ENCODE measurements at regions not wholly inside any gene's neighbourhood (a gene's known extent, or its start where the extent isn't known, plus 50 kb on each side); places are given as distances from the start of the nearest gene placed in this dataset.
A peak's percentile ranks its signal among the peaks of the same experiment; 100 is the strongest.
"Not testable (repeated sequence)": the region's sequence is repeated elsewhere in the genome, so short reads cannot be mapped to it uniquely, and the experiment has no call there.

DNA sequence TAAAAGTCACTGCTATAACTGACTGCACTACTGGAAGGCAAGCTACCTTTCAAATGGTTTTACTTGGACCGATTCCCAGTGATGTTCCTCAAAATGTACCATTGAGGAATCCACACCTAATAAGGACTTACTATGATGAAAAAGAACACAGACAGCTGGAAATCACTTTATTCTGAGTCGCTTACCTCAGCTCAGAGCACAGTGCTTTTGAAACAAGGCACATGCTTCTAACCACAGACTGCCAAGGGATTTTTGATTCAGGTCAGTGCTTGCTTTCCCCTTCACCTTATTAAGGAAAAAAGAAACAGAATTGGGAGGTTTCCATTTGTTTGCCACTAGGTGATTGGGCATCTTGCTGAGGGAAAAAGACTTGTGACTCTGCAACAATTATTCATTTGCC, 707.5 kb upstream of the FSHR start:
- no peak for DNase-seq

DNA sequence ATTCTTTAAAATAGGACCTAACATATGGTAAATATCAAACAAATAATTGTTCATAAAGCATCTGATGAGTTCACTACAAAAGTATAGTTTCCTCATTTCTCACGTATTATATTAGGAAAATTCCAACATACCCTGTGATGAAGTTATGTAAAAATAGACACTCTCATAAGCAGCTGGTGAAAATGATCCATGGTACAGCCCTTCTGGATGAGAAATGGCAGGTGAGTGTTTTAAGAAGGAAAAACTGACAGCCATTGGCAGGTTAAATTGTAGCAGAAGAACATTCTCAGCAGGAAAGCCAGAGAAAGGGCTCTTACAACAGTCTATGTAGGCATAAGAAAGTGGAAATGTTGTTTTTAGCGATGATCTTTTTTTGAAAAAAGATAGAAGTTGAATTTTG, 706.5 kb upstream of the FSHR start:
- DNase-seq = no peak

- no peak for DNase-seq
Measured at GRCh38 chr2:49860170-49860569, 705.9 kb upstream of the FSHR start.

- DNase-seq = no peak
Measured at GRCh38 chr2:49858657-49859056, 704.3 kb upstream of the FSHR start.

DNA sequence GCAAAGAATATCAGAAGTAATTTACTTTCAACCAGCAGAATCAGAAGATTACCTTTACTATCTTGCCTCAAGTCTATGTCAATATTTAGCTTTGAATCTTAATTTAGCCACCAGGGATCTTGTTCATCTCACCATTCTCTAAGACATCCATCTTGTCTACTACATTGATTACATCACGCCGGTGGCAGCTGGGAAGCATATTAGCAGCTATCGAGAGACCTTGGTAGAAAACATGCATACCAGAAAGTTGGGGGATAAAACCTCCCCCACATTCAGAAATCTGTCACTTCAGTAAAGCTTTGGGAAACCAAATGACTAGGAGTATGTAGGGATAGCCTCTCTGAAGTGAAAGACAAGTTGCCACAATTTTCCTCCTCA, 703.8 kb upstream of the FSHR start:
- no peak for DNase-seq

- no peak for DNase-seq
Measured at GRCh38 chr2:49857371-49858112, 703.2 kb upstream of the FSHR start.

- no peak for DNase-seq
Measured at GRCh38 chr2:49845671-49846070, 691.4 kb upstream of the FSHR start.

DNA sequence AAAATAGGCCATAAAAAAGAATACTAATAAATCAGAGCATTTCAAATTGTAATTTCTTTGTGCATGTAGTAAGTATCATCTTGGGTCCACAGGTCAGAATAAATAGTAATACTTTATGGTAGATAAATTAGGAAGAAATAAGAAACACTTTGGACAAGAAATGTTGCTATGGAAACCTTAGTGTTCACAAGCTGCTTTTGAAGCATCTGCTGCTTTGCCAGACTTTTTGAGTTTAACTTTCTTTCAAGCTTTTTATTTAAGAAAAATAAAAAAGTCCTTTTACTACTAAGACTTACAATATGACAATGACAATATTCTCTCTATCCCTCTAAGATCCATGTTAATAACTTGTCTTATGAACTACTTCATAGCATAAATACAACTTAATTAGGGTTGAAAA, 690.7 kb upstream of the FSHR start:
- no peak for DNase-seq

DNA sequence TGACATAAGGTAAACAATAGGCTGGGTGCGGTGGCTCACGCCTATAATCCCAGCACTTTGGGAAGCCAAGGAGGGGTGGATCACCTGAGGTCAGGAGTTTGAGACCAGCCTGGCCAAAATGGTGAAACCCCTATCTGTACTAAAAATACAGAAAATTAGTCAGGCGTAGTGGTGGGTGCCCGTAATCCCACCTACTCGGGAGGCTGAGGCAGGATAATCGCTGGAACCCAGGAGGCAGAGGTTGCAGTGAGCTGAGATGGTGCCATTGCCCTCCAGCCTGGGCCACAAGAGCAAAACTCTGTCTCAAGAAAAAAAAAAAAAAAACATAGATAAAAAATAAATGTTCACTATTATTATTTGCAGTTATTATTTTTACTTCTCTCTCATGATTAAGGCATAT, 689.8 kb upstream of the FSHR start:
- DNase-seq = not testable (repeated sequence)

DNA sequence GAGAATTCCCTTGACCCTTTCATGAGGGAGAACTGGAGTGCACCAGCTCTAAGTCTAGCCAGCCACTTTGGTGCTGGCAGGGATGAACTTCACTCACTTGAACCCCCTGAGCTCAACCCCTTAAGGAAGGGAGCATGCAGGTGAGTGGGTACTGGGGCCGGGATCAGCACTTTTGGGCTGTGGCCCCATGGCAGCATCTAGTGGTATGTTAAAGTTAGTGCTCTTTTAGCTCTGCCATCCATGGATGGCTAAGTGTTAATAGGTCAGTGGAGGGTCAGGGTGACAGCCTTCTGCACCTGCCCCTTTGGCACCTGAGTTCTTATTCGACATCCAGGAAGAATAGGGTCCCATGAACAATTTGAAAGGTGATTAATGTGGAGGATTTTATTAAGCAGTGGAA, 689.0 kb upstream of the FSHR start:
- no peak for DNase-seq

GRCh38 chr2:49840428-49840975, 686.2 kb upstream of the FSHR start:
- no peak for DNase-seq

DNA sequence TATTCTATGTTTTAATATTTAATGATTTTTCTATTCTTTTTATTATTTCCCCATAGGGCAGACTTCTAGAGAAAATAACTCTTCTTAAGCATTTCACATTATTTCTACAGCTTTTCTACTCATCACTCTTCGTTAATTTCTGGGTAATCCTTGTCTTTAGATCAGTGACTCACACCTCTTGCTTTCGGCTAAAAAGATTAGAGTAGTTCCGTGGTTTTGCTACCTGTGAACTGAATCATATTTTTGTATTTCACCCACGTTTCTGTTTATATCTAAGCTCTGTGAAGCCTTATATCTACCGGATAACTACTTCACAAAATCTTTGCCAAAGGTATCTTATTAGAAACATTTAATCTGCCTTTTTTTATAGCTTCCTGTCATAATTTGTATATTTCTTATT, 685.5 kb upstream of the FSHR start:
- DNase-seq = no peak

DNA sequence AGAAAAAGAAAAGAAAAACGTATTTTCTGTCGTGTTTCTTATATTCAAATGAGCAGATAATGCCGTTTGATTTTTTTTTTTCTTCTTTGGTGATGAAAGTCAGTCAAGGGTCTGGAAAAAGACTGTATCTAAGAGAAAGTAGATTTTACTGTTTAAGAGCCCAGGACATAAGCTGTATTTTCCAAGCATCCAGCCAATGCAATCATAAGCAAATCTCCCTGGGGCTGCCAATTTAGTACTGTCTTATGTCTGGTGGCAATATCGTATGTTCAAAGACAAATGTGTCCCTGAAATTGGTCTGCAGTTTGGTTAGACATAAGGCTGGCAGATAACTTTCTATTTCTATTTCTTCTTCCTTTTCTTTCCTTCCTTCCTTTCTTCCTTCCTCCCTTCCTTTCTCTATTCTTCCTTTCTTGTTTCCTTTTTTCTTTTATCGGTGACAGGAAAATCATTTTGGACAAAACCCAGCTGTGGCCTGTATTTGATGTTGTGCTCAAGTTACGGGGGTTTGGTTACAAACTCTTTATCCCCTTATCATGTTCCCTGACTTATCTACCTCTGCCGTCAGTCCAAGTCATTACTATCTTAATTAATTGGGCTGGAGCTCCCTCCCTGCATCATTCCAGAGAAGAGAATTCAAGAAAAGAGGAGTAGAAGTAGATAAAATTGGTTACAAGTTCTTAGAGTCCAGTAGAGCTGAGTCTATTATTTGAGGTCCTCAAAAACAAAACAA, 683.4 kb upstream of the FSHR start:
- no peak for DNase-seq

DNA sequence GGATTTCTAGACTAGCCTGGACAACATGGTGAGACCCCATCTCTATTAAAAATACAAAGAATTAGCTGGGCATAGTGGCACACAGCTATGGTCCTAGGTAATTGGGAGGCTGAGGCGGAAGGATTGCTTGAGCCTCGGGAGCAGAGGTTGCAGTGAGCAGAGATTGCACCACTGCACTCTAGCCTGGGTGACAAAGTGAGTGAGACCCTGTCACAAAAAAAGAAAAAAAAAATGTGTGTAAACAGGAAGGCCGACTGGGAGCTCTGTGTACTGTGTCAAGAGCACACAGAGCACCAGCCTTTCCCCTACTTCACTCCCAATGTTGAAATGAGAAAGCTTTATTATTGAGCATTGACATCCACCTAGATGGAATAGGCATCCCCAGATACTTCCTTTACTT, 681.7 kb upstream of the FSHR start:
- no peak for DNase-seq

DNA sequence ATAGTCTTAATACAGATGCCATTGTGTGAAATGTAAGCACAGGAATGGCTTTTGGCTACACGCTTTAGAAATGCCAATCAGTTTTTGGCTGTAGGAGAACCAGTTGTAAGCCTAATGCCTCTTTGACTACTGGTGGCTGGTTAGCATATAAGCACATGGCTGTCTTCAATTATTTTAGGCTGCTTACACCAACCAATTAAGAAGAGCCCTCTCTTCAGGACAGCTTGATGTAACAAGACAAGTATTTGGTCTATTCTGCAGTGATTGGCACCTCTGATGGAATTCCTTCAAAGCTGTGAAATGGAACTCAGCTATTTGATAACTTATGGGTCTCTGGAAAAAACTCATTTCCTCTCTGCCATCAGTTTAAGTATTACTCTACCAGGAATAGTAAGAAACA, 680.1 kb upstream of the FSHR start:
- DNase-seq = no peak

GRCh38 chr2:49832555-49832954, 678.2 kb upstream of the FSHR start:
- no peak for DNase-seq

DNA sequence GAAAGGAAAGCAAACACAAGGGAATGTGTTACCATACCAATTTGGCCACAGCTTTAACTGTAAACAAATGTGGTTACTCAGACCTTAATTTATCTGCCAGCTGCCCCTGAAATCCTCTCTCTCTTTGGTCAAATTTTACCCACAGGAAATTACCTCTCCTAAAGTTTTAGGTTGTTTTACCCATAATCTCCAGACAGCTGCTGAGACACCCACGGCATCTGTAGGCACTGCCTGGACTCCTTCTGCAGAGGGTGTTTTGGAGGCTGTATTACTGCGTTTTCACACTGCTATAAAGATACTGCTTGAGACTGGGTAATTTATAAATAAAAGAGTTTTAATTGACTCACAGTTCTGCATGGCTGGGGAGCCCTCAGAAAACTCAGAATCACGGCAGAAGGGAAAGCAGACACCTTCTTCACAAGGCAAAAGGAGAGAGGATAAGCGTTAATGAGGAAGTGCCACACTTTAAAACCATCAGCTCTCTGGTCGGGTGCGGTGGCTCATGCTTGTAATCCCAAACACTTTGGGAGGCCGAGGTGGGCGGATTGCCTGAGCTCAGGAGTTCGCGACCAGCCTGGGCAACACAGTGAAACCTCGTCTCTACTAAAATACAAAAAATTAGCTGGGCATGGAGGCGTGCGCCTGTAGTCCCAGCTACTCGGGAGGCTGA, 677.5 kb upstream of the FSHR start:
- no peak for DNase-seq

- no peak for DNase-seq
Measured at GRCh38 chr2:49830846-49831245, 676.5 kb upstream of the FSHR start.

- DNase-seq = no peak
Measured at GRCh38 chr2:49827366-49827765, 673.1 kb upstream of the FSHR start.

- DNase-seq = no peak
Measured at GRCh38 chr2:49813208-49813607, 658.9 kb upstream of the FSHR start.

GRCh38 chr2:49812730-49813129, 658.4 kb upstream of the FSHR start:
- peak; percentile 19 for DNase-seq

DNA sequence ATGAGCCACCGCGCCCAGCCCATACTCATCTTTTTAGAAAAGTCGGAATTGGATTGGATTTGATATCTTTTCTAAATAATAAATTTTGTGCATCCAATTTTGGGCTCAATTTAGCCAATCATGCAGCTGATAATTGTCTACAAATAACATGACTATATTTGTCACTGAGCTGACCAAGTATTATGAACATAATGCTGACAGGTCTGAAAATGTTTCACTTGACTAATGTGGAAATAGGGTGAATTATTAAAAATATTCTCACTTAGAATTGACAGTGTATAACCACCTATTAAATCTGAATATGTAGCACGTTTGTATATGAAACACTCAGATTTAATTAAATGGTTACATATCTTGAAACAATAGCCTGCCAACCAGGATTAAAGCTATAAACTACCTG, 657.2 kb upstream of the FSHR start:
- no peak for DNase-seq

DNA sequence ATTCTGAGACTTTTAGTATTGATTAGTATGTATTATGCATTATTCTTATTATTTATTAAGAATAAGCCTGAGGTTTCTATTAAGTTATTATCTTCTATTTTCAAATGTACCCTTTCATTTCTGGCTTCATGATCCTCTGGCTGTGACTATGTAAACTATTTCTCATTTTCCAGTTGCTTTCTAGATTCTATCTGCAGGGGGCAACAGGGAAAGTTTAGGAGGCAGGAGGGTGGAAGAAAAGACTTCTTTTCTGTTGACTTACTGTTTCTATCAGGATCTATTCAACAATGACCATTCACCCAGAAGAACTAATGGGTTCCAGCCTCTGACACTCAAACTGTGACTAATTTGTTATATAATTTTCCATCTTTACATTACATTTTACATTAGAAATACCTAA, 653.4 kb upstream of the FSHR start:
- DNase-seq = no peak

- DNase-seq = no peak
Measured at GRCh38 chr2:49804111-49804510, 649.8 kb upstream of the FSHR start.

All from NCI-H2227 treated with DMSO at 0.1 percent for 48 hours (cell line).